ENCODE measurements at regions not wholly inside any gene's neighbourhood (a gene's known extent, or its start where the extent isn't known, plus 50 kb on each side); places are given as distances from the start of the nearest gene placed in this dataset.

- no peak for DNase-seq
Observed at GRCh38 chr13:33953781-33954180, 135.8 kb downstream of the RFC3 start.

GRCh38 chr13:33956346-33956745, 138.4 kb downstream of the RFC3 start:
- no peak for DNase-seq

GRCh38 chr13:33957497-33957905, 139.6 kb downstream of the RFC3 start:
- DNase-seq: no peak

GRCh38 chr13:33958964-33959363, 141.0 kb downstream of the RFC3 start:
- DNase-seq: peak; percentile 30

- no peak for DNase-seq
Observed at GRCh38 chr13:33963134-33963533, 145.2 kb downstream of the RFC3 start.

GRCh38 chr13:33963895-33964294, 145.9 kb downstream of the RFC3 start:
- DNase-seq: peak; percentile 59

GRCh38 chr13:33968520-33969507, 150.9 kb downstream of the RFC3 start:
- no peak for DNase-seq

- DNase-seq: no peak
Observed at GRCh38 chr13:33970746-33971561, 153.0 kb downstream of the RFC3 start.

GRCh38 chr13:33971562-33971819, 153.5 kb downstream of the RFC3 start:
- DNase-seq: no peak

GRCh38 chr13:33973194-33973593, 155.2 kb downstream of the RFC3 start:
- DNase-seq: no peak

- no peak for DNase-seq
Observed at GRCh38 chr13:33976965-33977364, 159.0 kb downstream of the RFC3 start.

GRCh38 chr13:33978653-33979052, 160.7 kb downstream of the RFC3 start:
- no peak for DNase-seq

- peak; percentile 88 for DNase-seq
Observed at GRCh38 chr13:33992881-33993336, 175.0 kb downstream of the RFC3 start.

- no peak for DNase-seq
Observed at GRCh38 chr13:33994198-33994597, 176.2 kb downstream of the RFC3 start.

- no peak for DNase-seq
Observed at GRCh38 chr13:33994826-33995502, 177.0 kb downstream of the RFC3 start.

- DNase-seq: no peak
Observed at GRCh38 chr13:33996636-33997035, 178.7 kb downstream of the RFC3 start.

- no peak for DNase-seq
Observed at GRCh38 chr13:33997574-33997973, 179.6 kb downstream of the RFC3 start.

- peak; percentile 47 for DNase-seq
Observed at GRCh38 chr13:33999811-34000605, 182.1 kb downstream of the RFC3 start.

- DNase-seq: peak; percentile 63
Observed at GRCh38 chr13:34000955-34001354, 183.0 kb downstream of the RFC3 start.

GRCh38 chr13:34001389-34001788, 183.4 kb downstream of the RFC3 start:
- no peak for DNase-seq

GRCh38 chr13:34002141-34002540, 184.2 kb downstream of the RFC3 start:
- no peak for DNase-seq

- DNase-seq: no peak
Observed at GRCh38 chr13:34002924-34003323, 185.0 kb downstream of the RFC3 start.

- no peak for DNase-seq
Observed at GRCh38 chr13:34003656-34004055, 185.7 kb downstream of the RFC3 start.

Measured in NCI-H526 treated with DMSO at 0.1 percent for 48 hours (cell line).